GM21360 (cell line): ENCODE measurements at regions not wholly inside any gene's neighbourhood (a gene's known extent, or its start where the extent isn't known, plus 50 kb on each side); places are given as distances from the start of the nearest gene placed in this dataset.

Experiments used
- ATAC-seq: cut with Tn5 transposase; IDR thresholded peaks from one replicate; pipeline ENCODE4 v1.9.1; 2021; ENCODE audit warnings: mild to moderate bottlenecking, moderate library complexity; ENCODE audit not compliant: unreplicated experiment

DNA sequence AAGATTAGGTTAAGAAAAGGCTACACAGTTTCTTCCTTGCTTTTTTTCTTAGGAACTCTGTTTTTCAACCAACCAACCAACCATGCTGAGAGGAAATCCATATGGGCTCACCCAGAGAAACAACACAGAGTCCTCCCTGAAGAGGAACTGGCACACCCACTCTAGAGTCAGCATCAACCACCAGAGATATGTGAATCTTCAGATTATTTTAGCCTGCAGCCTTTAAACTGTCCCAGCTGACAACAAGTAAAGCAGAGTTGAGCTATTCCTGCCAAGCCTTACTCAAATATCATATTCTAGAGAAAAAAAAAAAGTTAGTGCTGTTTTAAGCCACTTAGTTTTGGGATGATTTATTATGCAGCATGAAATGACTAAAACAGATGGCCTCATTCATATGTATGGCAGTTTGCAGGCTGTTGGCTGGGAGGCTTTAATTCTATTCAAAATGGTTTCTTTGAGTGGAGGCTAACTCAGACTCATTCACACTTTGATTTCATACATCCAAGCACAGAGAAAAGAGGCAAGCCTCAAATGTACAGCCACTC, 1637.7 kb upstream of the LRRTM1 start:
- no peak for ATAC-seq

DNA sequence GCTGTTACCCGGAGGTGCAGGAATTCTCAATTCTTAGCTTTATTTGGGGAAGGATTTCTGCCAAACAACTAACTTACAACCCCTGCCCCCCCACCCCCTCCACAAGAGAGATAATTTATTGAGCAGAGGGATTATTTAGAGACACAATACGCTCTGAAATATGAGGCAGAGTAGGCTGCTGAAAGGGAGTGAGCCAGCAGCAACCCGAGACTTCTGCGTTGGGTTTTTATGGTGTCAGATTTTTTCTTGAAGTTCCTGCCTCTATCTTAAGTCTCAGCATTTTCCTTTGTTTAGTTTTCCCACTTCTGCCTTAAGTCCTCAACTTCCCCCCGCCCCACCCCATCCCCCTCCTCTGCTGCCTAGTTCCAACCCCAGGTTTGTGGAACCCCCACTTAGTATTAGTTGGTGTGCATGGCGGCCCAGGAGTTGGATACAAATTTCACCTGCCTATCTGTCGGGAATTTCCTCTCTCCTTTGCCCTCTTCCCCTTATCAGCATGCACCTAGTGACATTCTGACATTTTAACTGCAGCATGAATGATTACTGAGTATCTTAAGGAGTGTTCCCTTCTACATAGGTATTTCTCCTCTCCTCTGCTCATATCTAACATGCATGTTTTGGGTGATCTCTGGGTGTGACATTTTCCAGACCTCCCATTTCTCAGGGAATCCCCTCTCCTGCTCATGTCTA, 1635.9 kb upstream of the LRRTM1 start:
- ATAC-seq: no peak

DNA sequence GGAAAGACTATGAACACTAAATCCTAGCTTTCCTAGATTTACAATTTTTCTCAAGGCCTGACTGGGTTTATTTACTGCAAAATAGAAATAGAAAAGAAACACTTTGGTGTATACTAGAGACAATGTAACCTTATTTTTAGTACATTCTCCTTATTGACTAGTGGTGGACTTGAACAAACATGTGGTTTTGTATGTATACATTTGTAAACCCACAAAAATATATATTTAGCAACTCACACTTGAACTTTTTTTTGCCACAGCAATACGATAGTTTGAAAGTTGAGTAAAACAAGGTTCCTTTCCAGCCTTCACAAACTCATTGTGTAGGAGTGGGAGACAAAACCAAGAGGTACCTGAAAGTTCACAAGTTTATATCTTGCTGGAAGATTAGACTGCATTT, 1633.4 kb upstream of the LRRTM1 start:
- ATAC-seq: no peak

DNA sequence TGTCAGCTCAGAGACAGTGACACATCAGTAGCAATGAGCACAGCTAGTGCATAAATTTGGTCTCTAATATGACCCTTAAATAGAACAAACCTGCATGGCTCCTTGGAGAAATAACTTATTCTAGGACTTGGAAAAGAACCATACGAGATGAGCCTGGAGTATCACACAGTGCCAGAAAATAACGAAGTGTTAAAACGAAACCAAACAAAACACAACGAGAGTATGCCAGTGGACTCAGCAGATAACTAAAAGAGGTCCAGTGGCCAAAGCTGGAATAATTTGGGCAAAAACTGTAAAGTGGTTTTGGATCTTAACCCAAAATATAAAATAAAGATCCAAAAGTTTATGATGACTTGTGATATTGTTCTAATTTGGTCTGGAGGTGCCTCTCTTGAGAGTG, 1599.0 kb upstream of the LRRTM1 start:
- no peak for ATAC-seq

DNA sequence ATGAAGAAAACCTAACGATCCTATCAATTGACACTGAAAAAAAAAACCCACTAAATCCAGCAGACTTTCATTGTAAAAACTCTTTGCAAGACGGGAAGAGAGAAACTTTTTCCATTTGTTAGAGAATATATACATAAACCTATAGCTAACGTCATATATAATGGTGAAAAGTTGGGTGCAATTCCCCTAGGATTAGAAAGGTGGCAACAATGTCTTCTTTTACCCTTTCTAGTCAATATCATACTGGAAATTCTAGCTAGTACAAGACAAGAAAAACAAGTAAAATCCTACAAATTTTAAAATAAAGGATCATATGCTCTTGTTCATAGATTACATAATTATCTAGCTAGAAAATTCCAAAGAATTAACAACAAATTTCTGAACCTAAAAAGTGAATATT, 1596.5 kb upstream of the LRRTM1 start:
- ATAC-seq: no peak

DNA sequence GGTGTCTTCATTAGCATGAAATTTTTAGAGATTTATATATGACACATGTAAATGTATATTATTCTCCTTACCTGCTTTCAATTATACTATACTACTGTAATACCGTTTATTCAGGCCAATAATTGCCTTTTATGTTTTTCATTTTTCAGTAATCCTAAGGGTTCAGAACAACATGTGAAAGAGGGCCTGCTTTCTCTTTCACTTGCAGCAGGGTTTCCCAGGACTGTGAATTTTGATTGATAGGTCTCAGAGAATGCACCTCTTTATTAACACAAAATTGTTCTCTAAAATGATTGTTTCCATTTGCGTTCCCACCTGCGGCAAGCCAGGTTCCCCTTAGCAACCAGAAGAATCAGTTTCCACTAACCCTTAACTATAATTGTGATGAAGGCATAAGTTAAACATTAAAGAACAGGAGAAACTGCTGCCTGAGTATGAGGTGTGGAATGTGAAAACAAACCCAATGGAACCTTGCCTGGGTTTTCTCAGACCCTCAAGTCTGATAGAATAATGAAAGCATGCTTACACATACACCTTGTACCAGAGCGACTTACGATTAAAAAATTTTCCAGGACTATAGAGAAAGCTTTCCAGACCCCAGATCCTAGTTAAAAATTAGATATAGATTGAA, 1591.2 kb upstream of the LRRTM1 start:
- ATAC-seq: no peak

DNA sequence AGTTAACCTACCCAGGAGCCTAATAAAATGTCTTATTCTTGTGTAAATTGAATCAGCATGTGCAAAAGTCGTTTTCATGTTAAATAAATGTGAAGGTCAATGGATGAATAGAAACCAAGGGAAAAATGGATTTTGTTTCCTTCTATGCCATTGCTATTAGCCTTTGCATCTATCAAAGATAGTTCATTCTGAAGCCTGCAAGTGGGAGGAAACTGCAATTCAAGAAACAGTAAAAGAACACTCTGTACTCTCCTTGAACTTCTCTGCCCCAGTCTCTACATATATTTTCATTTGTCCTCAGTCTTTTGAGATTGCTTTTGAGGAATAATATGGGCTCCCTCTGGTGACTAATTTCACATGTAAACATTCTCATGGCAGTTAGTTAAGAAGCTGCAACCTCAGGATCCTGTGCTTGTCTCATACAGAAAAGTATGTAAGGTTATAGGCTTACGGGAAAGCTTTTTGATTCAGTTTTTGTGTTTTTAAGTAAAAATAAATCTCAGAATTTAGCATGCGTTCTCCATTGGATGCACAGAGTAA, 1590.0 kb upstream of the LRRTM1 start:
- no peak for ATAC-seq

DNA sequence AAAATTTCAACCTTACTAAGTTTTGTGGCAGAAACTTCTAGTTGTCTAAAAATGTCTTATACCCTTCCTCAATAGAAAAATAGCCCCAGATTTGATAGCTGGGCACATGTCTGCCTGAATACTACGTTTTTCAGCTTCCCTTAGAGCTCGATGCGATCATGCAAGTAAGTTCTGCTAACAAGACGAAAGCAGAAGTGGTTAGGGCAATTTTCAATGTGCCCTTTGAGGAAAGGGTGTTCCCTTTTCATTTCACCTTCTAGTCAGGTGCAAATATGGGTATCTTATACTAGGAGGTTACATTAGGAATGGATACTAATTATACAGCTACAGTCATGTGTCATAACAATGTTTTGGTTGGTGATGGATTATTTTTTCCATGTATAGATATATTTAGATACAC, 1572.1 kb upstream of the LRRTM1 start:
- no peak for ATAC-seq

DNA sequence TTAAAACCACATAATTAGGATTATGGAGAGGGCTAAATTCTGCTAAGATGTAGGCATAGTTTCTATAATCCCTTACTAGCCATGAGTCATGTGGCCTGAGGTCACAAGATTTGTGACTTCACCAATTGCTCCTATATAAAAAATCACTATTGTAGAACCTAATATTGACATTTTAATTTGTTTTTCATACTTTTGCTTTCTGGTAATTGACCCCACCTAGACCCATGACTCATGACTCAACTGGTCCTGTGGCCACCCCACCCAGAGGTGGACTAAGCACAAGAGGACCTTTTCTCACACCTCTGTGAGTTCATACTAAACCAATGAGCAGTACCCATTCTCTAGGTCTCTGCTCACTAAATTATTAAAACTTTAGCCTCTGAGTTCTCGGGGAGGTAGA, 1567.5 kb upstream of the LRRTM1 start:
- no peak for ATAC-seq

DNA sequence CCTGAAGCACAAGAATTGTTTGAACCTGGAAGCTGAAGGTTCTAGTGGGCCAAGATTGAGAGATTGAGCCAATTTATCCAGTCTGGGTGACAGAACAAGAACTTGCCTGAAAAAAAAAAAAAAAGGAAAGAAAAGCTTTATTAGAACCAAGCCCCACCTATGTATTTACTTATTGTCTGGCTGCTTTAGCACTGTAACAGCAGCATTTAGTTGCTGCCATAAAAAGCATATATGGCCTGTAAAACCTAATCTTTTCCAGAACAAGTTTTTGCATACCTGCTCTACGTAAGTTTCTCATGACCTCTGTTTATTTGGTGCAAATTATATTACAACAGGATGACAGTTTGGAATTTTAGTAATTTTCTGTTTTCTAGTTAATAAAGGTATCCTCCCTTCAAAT, 1565.6 kb upstream of the LRRTM1 start:
- no peak for ATAC-seq

DNA sequence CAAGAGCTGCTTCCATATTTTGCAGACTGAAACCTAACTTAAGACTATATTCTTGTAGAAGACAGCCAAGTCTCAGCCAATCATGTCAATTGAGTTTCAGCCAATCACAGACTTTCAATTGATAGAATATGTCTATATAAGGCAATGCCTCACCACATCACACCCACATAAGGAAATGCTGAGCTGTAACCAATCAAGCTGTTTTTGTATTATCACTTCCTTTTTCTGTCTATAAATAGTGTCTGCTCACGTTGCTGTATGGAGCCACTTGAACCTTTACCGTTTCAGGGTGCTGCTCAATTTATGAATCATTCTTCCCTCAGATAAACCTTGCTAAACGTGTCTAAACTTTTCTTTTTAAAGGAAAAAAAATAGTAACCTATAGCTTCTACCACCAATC, 1554.4 kb upstream of the LRRTM1 start:
- no peak for ATAC-seq

DNA sequence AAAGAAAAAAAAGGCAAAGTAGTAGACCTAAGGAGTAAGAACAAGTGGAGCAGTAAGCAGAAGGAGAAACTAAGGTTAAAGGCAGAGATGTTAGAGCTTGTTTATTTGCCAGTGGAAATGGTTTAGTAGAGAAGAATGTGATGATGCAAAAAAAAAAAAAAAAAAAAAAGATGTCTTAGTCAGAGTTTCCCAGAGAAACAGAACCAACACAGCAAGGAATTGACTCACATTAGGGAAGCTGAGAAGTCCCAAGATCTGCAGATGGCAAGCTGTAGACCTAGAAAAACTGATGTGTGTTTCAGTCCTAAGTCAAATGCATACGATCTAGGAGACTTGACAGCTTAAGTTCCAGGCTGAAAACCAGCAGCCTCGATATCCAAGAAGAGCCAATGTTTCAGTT, 1548.8 kb upstream of the LRRTM1 start:
- ATAC-seq: no peak

DNA sequence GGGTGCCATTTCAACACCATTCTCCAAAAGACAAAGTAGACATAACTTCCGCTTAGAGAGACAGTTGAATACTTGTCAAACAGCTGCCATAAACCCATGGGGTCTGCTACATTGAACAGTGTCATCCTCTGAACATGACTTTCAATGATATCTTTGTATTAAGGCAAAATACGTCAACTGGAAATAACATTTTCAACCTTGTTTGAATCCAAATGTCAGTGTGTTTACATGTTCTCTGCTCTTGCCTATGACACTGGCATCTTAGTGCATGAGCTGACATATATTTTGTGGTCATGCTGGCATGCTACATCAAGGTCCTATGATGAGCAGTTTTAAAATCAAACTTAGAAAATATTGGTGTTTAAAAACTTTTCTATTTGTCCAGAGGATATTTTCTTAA, 1548.1 kb upstream of the LRRTM1 start:
- no peak for ATAC-seq

DNA sequence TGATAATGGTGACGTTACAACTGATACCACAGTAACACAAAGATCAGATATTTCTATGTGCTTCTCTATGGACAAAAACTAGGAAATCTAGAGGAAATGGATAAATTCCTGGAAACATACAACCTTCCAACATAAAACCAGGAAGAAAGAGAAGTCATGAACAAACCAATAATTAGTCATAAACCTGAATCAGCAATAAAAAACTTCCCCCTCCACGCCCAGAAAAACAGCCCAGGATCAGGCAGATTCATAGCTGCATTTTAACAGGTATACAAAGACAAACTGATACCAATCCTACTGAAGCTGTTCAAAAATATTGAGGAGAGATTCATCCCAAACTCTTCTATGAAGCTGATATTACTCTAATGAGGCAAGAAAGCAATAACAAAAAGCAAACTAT, 1535.2 kb upstream of the LRRTM1 start:
- no peak for ATAC-seq

DNA sequence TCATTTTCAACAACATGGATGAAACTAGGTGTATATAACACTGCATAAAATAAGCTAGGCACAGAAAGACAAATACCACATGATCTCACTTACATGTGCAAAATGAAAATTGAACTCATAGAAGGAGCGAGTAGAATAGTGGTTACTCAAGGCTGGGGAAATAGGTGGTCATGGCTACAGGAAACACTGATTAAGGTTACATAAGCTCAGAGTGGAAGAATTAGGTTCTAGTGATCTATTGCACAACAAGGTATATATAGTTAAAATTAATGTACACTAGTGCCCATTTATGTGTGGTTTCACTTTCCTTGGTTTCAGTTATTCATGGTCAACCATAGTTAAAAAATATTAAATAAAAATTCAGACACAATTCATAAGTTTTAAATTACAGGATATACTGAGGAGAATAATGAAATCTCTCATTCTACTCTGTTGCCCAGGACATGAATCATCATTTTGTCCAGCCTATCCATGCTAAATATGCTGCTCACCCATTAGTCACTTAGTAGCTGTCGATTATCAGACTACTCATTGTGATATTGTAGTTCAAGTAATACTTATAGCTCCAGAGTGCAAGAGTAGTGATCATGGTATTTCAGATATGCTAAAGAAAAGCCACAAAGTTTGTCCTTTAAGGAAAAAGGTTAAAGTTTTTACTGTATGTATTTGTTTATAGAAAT, 1530.9 kb upstream of the LRRTM1 start:
- no peak for ATAC-seq

DNA sequence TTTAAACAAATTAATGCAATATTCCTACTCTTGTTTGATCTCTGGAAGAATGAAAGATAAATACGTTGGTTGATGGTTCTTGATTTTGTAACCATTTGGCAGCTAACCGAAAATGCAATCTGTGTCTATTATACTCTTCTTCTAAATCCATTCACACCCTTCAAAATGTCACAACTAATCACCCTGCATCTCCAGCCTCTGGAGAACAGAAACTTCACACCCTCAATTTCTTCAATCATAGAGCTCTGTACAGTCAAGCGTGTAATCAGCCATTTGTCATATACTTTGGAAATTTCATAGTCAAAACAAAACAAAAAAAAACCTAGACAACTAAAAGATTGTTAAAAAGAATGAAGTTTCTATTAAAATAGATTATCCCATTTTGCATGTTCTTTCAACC, 1482.3 kb upstream of the LRRTM1 start:
- ATAC-seq: no peak

DNA sequence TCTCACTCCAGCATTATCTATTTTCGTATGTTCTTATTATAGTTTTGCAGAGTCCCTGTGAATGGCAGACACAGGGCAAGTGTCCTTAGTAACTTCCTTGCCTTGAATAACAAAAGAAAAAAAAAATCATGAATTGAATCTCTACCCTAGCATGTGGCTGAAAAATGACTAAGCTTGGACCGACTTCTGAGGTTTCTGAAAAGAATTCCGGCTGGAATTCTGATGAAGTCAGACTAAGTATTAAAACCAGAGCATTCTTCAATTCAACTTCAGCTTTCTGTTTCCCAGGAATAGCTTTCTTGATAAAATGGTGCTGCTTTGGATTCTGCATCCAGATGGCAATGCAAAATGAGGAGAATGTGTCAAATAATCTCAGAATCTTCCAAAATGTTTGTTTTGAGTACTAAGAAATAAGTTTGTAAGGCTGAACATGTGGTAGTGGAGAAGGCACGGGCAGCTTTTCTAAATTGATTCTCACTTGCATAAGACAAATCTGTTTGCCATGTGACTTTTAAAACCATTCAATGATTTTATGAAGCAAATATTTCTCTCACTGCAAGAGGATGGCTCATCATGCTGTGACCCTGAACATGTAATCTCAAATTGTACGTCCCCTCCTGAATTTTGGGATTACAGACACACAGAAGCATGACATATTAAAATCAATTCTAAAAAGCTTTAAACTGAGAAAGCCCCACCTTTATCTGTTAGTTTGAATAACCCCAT, 1462.8 kb upstream of the LRRTM1 start:
- ATAC-seq: no peak

DNA sequence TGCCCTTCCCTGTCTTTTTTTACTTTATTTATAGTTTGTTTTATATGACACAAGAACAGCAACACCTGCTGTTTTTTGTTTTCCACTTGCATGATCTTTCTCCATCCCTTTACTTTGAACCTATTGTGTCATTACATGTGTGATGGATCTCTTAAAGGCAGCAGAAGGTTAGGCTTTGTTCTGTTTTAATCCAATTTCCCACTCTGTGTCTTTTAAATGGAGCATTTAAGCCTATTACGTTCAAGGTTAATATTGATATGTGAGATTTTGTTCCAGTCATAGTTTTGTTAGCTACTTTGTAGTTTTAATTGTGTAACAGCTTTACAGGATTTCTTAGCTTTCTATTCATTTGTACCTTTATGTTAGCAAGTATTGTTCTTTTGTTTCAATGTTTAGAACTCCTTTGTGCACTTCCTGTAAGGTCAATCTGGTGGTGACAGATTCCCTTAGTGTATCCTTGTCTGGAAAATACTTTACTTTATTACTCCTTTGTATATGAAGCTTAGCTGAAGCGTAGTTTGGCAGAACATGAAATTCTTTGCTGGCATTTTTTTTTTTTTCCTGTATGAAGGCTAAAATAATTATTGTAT, 1443.0 kb upstream of the LRRTM1 start:
- ATAC-seq: no peak

DNA sequence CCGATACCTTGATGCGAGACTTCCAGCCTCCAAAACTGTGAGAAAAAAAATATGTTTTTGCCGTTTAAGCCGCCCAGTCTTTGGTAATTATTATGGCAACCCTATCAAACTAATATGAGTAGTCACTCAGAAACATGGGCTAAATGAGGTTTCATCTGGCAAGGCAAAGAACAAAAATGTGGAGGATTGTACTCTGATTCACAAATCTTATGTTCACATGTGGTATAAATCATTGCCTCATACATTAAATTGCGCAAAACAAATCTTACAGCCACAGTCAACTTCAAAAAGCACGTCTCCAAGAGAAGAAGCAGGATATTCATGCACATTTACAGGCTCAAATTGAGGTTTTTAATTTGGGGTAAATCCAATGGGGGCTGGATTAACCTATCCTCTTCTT, 1435.4 kb upstream of the LRRTM1 start:
- ATAC-seq: no peak

DNA sequence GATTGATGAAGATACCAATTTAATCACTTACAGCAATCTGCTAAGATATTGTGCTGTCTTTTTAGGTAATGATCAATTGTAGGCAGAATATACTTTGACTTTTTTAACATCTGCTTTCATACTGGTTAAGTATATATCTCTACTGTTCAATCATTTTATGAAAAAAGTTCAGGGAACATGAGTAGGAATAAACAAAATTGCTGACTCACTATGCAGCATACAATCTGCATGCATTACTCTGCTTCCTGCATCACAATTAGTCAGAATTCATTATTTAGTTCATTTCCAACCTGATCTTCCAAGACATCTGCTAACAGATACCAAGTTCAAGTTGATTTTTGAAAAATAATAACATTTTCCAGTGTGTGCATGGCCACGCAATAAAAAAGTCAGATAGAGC, 1430.4 kb upstream of the LRRTM1 start:
- no peak for ATAC-seq

DNA sequence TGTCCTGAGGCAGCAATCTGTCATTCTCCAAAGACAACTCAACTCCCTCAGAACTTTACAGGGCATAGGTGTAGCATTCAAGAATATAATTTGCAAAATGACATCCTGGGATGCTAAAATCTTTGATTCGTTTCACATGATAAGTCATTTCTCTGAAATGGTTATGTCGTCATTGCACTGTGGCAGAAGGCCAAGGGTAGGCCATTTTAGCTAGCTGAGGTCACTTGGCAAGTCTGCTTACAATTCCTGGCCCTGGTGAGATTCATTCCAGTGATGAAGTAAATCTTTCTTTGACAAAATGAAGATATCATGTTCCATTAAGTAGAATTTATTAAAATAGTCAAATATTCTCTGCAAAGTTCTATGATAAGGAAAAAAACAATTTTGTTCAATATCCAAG, 1410.3 kb upstream of the LRRTM1 start:
- ATAC-seq: no peak
